ENCODE measurements at regions not wholly inside any gene's neighbourhood (a gene's known extent, or its start where the extent isn't known, plus 50 kb on each side); places are given as distances from the start of the nearest gene placed in this dataset.

DNA sequence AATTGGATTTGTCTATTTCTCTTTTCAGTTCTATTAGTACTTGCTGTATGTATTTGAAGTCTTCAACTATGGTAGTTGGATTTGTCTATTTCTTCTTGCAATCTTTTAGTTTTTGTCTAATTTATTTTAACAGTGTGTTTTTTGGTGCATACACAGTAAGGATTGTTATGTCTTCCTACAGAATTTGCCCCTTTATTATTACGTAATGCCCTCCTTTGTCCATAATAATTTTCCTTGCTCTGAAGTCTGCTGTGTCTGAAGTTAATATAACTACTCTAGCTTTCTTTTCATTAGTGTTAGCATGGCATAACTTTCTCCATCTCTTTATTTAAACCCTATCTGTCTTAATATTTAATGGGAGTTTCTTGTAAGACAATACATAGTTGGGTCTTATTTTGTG, 105.1 kb upstream of the STT3B start:
- TF ChIP-seq EP300 (IDR thresholded peaks at IDR 0.05) (no peak), POLR2A (IDR thresholded peaks at IDR 0.05) (no peak), POLR2AphosphoS5 (IDR thresholded peaks at IDR 0.05) (no peak)
- TF ChIP-seq, protein P1, sequence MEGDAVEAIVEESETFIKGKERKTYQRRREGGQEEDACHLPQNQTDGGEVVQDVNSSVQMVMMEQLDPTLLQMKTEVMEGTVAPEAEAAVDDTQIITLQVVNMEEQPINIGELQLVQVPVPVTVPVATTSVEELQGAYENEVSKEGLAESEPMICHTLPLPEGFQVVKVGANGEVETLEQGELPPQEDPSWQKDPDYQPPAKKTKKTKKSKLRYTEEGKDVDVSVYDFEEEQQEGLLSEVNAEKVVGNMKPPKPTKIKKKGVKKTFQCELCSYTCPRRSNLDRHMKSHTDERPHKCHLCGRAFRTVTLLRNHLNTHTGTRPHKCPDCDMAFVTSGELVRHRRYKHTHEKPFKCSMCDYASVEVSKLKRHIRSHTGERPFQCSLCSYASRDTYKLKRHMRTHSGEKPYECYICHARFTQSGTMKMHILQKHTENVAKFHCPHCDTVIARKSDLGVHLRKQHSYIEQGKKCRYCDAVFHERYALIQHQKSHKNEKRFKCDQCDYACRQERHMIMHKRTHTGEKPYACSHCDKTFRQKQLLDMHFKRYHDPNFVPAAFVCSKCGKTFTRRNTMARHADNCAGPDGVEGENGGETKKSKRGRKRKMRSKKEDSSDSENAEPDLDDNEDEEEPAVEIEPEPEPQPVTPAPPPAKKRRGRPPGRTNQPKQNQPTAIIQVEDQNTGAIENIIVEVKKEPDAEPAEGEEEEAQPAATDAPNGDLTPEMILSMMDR (IDR thresholded peaks at IDR 0.05), result no peak
